GM12874 (cell line): ENCODE measurements at regions not wholly inside any gene's neighbourhood (a gene's known extent, or its start where the extent isn't known, plus 50 kb on each side); places are given as distances from the start of the nearest gene placed in this dataset.

ENCODE experiments used
- CTCF ChIP-seq: IDR thresholded peaks from 2 replicates; pipeline ENCODE4 v1.5.1; 2011; ENCODE audit warnings: low read depth, mild to moderate bottlenecking, control low read depth, low read length, moderate library complexity; ENCODE audit not compliant: insufficient read depth

- TF ChIP-seq CTCF, result no peak
Observed at GRCh38 chr10:100654782-100655325, 90.5 kb upstream of the PAX2 start.

- no peak for TF ChIP-seq CTCF
Observed at GRCh38 chr10:100655326-100655759, 90.0 kb upstream of the PAX2 start.

GRCh38 chr10:100655760-100656421, 89.5 kb upstream of the PAX2 start:
- no peak for TF ChIP-seq CTCF

- no peak for TF ChIP-seq CTCF
Observed at GRCh38 chr10:100656454-100656853, 88.9 kb upstream of the PAX2 start.

GRCh38 chr10:100658269-100658668, 87.1 kb upstream of the PAX2 start:
- no peak for TF ChIP-seq CTCF

GRCh38 chr10:100659361-100660098, 85.9 kb upstream of the PAX2 start:
- no peak for TF ChIP-seq CTCF

- TF ChIP-seq CTCF, result no peak
Observed at GRCh38 chr10:100660365-100660764, 85.0 kb upstream of the PAX2 start.
